GM12892 (cell line): ENCODE measurements at regions not wholly inside any gene's neighbourhood (a gene's known extent, or its start where the extent isn't known, plus 50 kb on each side); places are given as distances from the start of the nearest gene placed in this dataset.
"Not testable (repeated sequence)": the region's sequence is repeated elsewhere in the genome, so short reads cannot be mapped to it uniquely, and the experiment has no call there.

Experiments used
- DNase-seq: peaks from one replicate; pipeline ENCODE4 v3.0.0; 2011; ENCODE audit not compliant: insufficient read length
- FAIRE-seq: peaks from 2 replicates; lab custom pipeline; 2011; peaks lifted over from hg19 to GRCh38; lab: Jason Lieb, UNC
- POLR2A ChIP-seq: IDR thresholded peaks from 2 replicates; pipeline ENCODE4 v1.6.1; 2011; ENCODE audit warnings: low read depth, low read length, control low read depth
- POLR2AphosphoS5 ChIP-seq: IDR thresholded peaks from 2 replicates; pipeline ENCODE4 v1.6.1; 2011; ENCODE audit warnings: low read depth, low read length, control low read depth
- TAF1 ChIP-seq: IDR thresholded peaks from 2 replicates; pipeline ENCODE4 v1.6.1; 2011; ENCODE audit warnings: low read depth, mild to moderate bottlenecking, control low read depth, low read length, borderline replicate concordance

GRCh38 chr5:105088961-105089360, 1526.4 kb upstream of the NUDT12 start:
- TF ChIP-seq POLR2AphosphoS5 (no peak), TAF1 (no peak), POLR2A (no peak)
- FAIRE-seq (no peak), DNase-seq (no peak)

GRCh38 chr5:105088102-105088501, 1525.5 kb upstream of the NUDT12 start:
- no peak for DNase-seq
- no peak for TF ChIP-seq POLR2A
- TF ChIP-seq POLR2AphosphoS5 = no peak
- FAIRE-seq = no peak

GRCh38 chr5:105057893-105058292, 1495.3 kb upstream of the NUDT12 start:
- DNase-seq (no peak), FAIRE-seq (no peak)
- TF ChIP-seq POLR2A = no peak
- TF ChIP-seq TAF1 = no peak
- TF ChIP-seq POLR2AphosphoS5 = no peak

- no peak for FAIRE-seq
- TF ChIP-seq POLR2A (no peak), TAF1 (no peak), POLR2AphosphoS5 (no peak)
- DNase-seq = no peak
Observed at GRCh38 chr5:105057001-105057436, 1494.4 kb upstream of the NUDT12 start.

GRCh38 chr5:105054406-105054805, 1491.8 kb upstream of the NUDT12 start:
- FAIRE-seq (no peak), DNase-seq (no peak)
- TF ChIP-seq POLR2AphosphoS5 (no peak), POLR2A (no peak), TAF1 (no peak)

- DNase-seq = no peak
- TF ChIP-seq POLR2AphosphoS5 (no peak), POLR2A (no peak)
- no peak for FAIRE-seq
Observed at GRCh38 chr5:105042623-105043022, 1480.0 kb upstream of the NUDT12 start.

GRCh38 chr5:105036814-105037213, 1474.2 kb upstream of the NUDT12 start:
- DNase-seq, FAIRE-seq: not testable (repeated sequence)

- TF ChIP-seq TAF1 (no peak), POLR2A (no peak), POLR2AphosphoS5 (no peak)
- DNase-seq (no peak), FAIRE-seq (no peak)
Observed at GRCh38 chr5:105034401-105034763, 1471.8 kb upstream of the NUDT12 start.

GRCh38 chr5:105033637-105034400, 1471.2 kb upstream of the NUDT12 start:
- FAIRE-seq (no peak), DNase-seq (no peak)
- TF ChIP-seq TAF1 (no peak), POLR2AphosphoS5 (no peak), POLR2A (no peak)

- TF ChIP-seq TAF1 = no peak
- no peak for TF ChIP-seq POLR2AphosphoS5
- TF ChIP-seq POLR2A = no peak
Observed at GRCh38 chr5:105032917-105033316, 1470.3 kb upstream of the NUDT12 start.

GRCh38 chr5:105030153-105030552, 1467.6 kb upstream of the NUDT12 start:
- DNase-seq (no peak), FAIRE-seq (no peak)
- TF ChIP-seq POLR2A (no peak), POLR2AphosphoS5 (no peak), TAF1 (no peak)

More at GRCh38 chr5:105032917-105033316, 1470.3 kb upstream of the NUDT12 start:
- DNase-seq (no peak), FAIRE-seq (no peak)

- no peak for FAIRE-seq
- no peak for DNase-seq
- no peak for TF ChIP-seq POLR2A
- TF ChIP-seq POLR2AphosphoS5 = no peak
- TF ChIP-seq TAF1 = no peak
Observed at GRCh38 chr5:105015098-105015497, 1452.5 kb upstream of the NUDT12 start.
